Suppressor macrophage treated with lipopolysaccharide for 1 hour (primary cell): ENCODE measurements at regions not wholly inside any gene's neighbourhood (a gene's known extent, or its start where the extent isn't known, plus 50 kb on each side); places are given as distances from the start of the nearest gene placed in this dataset.
"Not testable (repeated sequence)": the region's sequence is repeated elsewhere in the genome, so short reads cannot be mapped to it uniquely, and the experiment has no call there.

Experiments
- DNase-seq, 3 donors: peaks; one replicate each; pipeline ENCODE4 v3.0.0-alpha.2; 2020 to 2022

GRCh38 chr1:215287362-215287761 is 204.8 kb downstream of the KCNK2 start:
- DNase-seq: no peak

- DNase-seq: no peak
Observed at GRCh38 chr1:215290018-215290417, 207.5 kb downstream of the KCNK2 start.

- no peak for DNase-seq
Observed at GRCh38 chr1:215292932-215293331, 210.4 kb downstream of the KCNK2 start.

- no peak for DNase-seq
Observed at GRCh38 chr1:215306426-215306825, 223.9 kb downstream of the KCNK2 start.

GRCh38 chr1:215321802-215322201 is 239.3 kb downstream of the KCNK2 start:
- no peak for DNase-seq

GRCh38 chr1:215323992-215324391 is 241.5 kb downstream of the KCNK2 start:
- not testable (repeated sequence) for DNase-seq

- DNase-seq: no peak
Observed at GRCh38 chr1:215330426-215330825, 236.7 kb upstream of the KCTD3 start.

- DNase-seq: no peak
Observed at GRCh38 chr1:215344539-215344938, 222.6 kb upstream of the KCTD3 start.

GRCh38 chr1:215345208-215345607 is 221.9 kb upstream of the KCTD3 start:
- DNase-seq: no peak

- DNase-seq: no peak
Observed at GRCh38 chr1:215345766-215346165, 221.3 kb upstream of the KCTD3 start.

- DNase-seq: no peak
Observed at GRCh38 chr1:215357901-215358300, 209.2 kb upstream of the KCTD3 start.

- no peak for DNase-seq
Observed at GRCh38 chr1:215358356-215358755, 208.7 kb upstream of the KCTD3 start.

GRCh38 chr1:215360031-215360430 is 207.1 kb upstream of the KCTD3 start:
- DNase-seq: no peak

- no peak for DNase-seq
Observed at GRCh38 chr1:215360758-215361157, 206.3 kb upstream of the KCTD3 start.

- DNase-seq: no peak
Observed at GRCh38 chr1:215375381-215375780, 191.7 kb upstream of the KCTD3 start.

GRCh38 chr1:215376544-215377264 is 190.4 kb upstream of the KCTD3 start:
- DNase-seq: no peak

- no peak for DNase-seq
Observed at GRCh38 chr1:215377746-215378145, 189.4 kb upstream of the KCTD3 start.

GRCh38 chr1:215380566-215380965 is 186.5 kb upstream of the KCTD3 start:
- DNase-seq: no peak

- peak in 2 of 3 donors; percentile 0 to 19 for DNase-seq
Observed at GRCh38 chr1:215393476-215393875, 173.6 kb upstream of the KCTD3 start.

GRCh38 chr1:215394084-215394991 is 172.8 kb upstream of the KCTD3 start:
- no peak for DNase-seq

GRCh38 chr1:215397106-215397505 is 170.0 kb upstream of the KCTD3 start:
- DNase-seq: no peak

- no peak for DNase-seq
Observed at GRCh38 chr1:215397843-215398242, 169.3 kb upstream of the KCTD3 start.

- DNase-seq: no peak
Observed at GRCh38 chr1:215399787-215400186, 167.3 kb upstream of the KCTD3 start.

GRCh38 chr1:215400741-215401140 is 166.4 kb upstream of the KCTD3 start:
- no peak for DNase-seq
